GM23338 (cell line): ENCODE measurements at regions not wholly inside any gene's neighbourhood (a gene's known extent, or its start where the extent isn't known, plus 50 kb on each side); places are given as distances from the start of the nearest gene placed in this dataset.

Experiments
- ATAC-seq: fragments of 200-7000 bp; cut with Tn5 transposase; 3 replicates; pipeline ENCODE4 v1.9.1; 2020
- DNase-seq: peaks from one replicate; pipeline ENCODE4 v3.0.0-alpha.2; 2015; ENCODE audit warnings: low spot score
- H2AFZ ChIP-seq: fragments of 200-600 bp; sonication (generic); 2 replicates; pipeline ENCODE4 v1.8.0; 2016; ENCODE audit warnings: antibody characterized with exemption, mild to moderate bottlenecking, moderate library complexity
- H3F3A ChIP-seq: fragments of 200-600 bp; sonication (generic); replicated peaks from 2 replicates; pipeline ENCODE4 v1.8.0; 2017; ENCODE audit warnings: antibody characterized with exemption, mixed run types, low read depth
- H3K27ac ChIP-seq: fragments of 200-600 bp; sonication (generic); 2 replicates; pipeline ENCODE4 v1.6.1; 2016; ENCODE audit warnings: low read depth
- H3K27me3 ChIP-seq: fragments of 200-600 bp; sonication (generic); 2 replicates; pipeline ENCODE4 v1.8.0; 2016; ENCODE audit warnings: mild to moderate bottlenecking, mixed run types, moderate library complexity; ENCODE audit not compliant: insufficient read depth
- H3K36me3 ChIP-seq: fragments of 200-600 bp; sonication (generic); 2 replicates; pipeline ENCODE4 v1.8.0; 2016; ENCODE audit warnings: mild to moderate bottlenecking; ENCODE audit not compliant: insufficient read depth
- H3K4me1 ChIP-seq: fragments of 200-600 bp; sonication (generic); 2 replicates; pipeline ENCODE4 v1.8.0; 2016; ENCODE audit warnings: mild to moderate bottlenecking, moderate library complexity; ENCODE audit not compliant: insufficient read depth
- H3K4me2 ChIP-seq: fragments of 200-600 bp; sonication (generic); 2 replicates; pipeline ENCODE4 v1.7.1; 2017; ENCODE audit warnings: mixed run types
- H3K4me3 ChIP-seq: fragments of 200-600 bp; sonication (generic); 2 replicates; pipeline ENCODE4 v1.6.1; 2016; ENCODE audit warnings: mixed run types
- H3K79me2 ChIP-seq: fragments of 200-600 bp; sonication (generic); replicated peaks from 2 replicates; pipeline ENCODE4 v1.8.0; 2017; ENCODE audit warnings: mild to moderate bottlenecking; ENCODE audit not compliant: insufficient read depth
- H3K9me2 ChIP-seq: fragments of 200-600 bp; sonication (generic); 2 replicates; pipeline ENCODE4 v1.8.0; 2017; ENCODE audit not compliant: insufficient read depth
- H4K20me1 ChIP-seq: fragments of 200-600 bp; sonication (generic); replicated peaks from 2 replicates; pipeline ENCODE4 v1.8.0; 2017; ENCODE audit warnings: mild to moderate bottlenecking; ENCODE audit not compliant: insufficient read depth
- H3K27ac Mint-ChIP-seq: 2 replicates; pipeline ENCODE4 v1.8.0; 2020; ENCODE audit warnings: inconsistent platforms, mild to moderate bottlenecking, moderate library complexity, mixed read lengths
- H3K27me3 Mint-ChIP-seq: 3 replicates; pipeline ENCODE4 v1.8.0; 2022; ENCODE audit warnings: low read depth, mild to moderate bottlenecking, moderate library complexity, mixed read lengths, inconsistent platforms; ENCODE audit not compliant: insufficient read depth, poor library complexity
- H3K36me3 Mint-ChIP-seq: 3 replicates; pipeline ENCODE4 v1.8.0; 2021; ENCODE audit warnings: low read depth, mild to moderate bottlenecking, inconsistent platforms, moderate library complexity, mixed read lengths
- H3K4me1 Mint-ChIP-seq: 3 replicates; pipeline ENCODE4 v1.8.0; 2020; ENCODE audit warnings: mild to moderate bottlenecking, inconsistent platforms, mixed read lengths
- H3K4me3 Mint-ChIP-seq: 3 replicates; pipeline ENCODE4 v1.8.0; 2021; ENCODE audit warnings: moderate library complexity, mild to moderate bottlenecking, inconsistent platforms, mixed read lengths
- H3K9me3 Mint-ChIP-seq: 3 replicates; pipeline ENCODE4 v1.8.0; 2020; ENCODE audit warnings: moderate library complexity, mild to moderate bottlenecking, inconsistent platforms, mixed read lengths
- CREB1 ChIP-seq: fragments of 250-450 bp; sonication (Bioruptor Pico); IDR thresholded peaks from 2 replicates; pipeline ENCODE4 v1.5.0; 2020; ENCODE audit warnings: low read depth, mild to moderate bottlenecking, moderate library complexity
- EZH2 ChIP-seq: fragments of 200-600 bp; sonication (generic); IDR thresholded peaks from one replicate; pipeline ENCODE4 v1.8.0; 2017; ENCODE audit warnings: antibody characterized with exemption, mild to moderate bottlenecking, low read depth; ENCODE audit not compliant: unreplicated experiment
- EZH2phosphoT487 ChIP-seq: fragments of 200-600 bp; sonication (generic); IDR thresholded peaks from one replicate; pipeline ENCODE4 v1.8.1; 2018; ENCODE audit warnings: antibody characterized with exemption; ENCODE audit not compliant: unreplicated experiment
- JUNB ChIP-seq: IDR thresholded peaks from one replicate; pipeline ENCODE4 v1.6.1; 2016; ENCODE audit warnings: antibody characterized with exemption; ENCODE audit not compliant: unreplicated experiment
- STAT1 ChIP-seq: IDR thresholded peaks from one replicate; pipeline ENCODE4 v1.6.1; 2016; ENCODE audit warnings: antibody characterized with exemption; ENCODE audit not compliant: unreplicated experiment
- ZNF331 ChIP-seq: fragments of 250-450 bp; sonication (Bioruptor Pico); IDR thresholded peaks from 2 replicates; pipeline ENCODE4 v1.5.0; 2020; ENCODE audit warnings: low read depth, mild to moderate bottlenecking, moderate library complexity
- ZNF462 ChIP-seq: fragments of 250-450 bp; sonication (Bioruptor Pico); IDR thresholded peaks from 2 replicates; pipeline ENCODE4 v1.5.0; 2020; ENCODE audit warnings: mild to moderate bottlenecking, moderate library complexity
- TF ChIP-seq, protein P1 (sequence below): IDR thresholded peaks from 2 replicates; pipeline ENCODE4 v1.6.1; 2016; ENCODE audit warnings: antibody characterized with exemption

DNA sequence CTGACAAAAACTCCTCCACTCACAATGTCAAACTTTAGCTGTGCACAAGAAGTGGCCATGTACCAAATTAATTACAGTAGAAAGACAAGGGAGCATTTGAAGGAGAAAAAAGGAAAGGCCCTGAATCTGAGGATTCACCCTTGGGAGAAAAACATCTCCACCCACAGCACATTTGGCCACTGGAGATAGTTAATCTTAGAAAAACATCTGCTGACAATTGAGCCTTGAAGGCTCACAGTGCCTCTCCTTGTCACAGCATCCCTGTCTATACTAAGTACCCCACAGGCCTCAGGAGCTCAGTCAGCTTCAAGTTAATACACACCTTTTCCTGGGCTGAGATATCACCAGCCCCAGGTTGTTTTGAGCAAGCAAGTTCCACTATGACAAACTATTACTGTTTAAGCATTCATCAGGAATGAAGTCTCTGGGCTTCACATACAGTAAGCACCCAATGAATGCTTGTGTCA lies 78.1 kb upstream of the SETMAR start (continued):
- TF ChIP-seq ZNF462 (no peak), EZH2 (no peak), CREB1 (CRISPR knock-in tag) (no peak), JUNB (no peak), EZH2phosphoT487 (no peak)
- TF ChIP-seq, protein P1, sequence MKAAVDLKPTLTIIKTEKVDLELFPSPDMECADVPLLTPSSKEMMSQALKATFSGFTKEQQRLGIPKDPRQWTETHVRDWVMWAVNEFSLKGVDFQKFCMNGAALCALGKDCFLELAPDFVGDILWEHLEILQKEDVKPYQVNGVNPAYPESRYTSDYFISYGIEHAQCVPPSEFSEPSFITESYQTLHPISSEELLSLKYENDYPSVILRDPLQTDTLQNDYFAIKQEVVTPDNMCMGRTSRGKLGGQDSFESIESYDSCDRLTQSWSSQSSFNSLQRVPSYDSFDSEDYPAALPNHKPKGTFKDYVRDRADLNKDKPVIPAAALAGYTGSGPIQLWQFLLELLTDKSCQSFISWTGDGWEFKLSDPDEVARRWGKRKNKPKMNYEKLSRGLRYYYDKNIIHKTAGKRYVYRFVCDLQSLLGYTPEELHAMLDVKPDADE = no peak

DNA sequence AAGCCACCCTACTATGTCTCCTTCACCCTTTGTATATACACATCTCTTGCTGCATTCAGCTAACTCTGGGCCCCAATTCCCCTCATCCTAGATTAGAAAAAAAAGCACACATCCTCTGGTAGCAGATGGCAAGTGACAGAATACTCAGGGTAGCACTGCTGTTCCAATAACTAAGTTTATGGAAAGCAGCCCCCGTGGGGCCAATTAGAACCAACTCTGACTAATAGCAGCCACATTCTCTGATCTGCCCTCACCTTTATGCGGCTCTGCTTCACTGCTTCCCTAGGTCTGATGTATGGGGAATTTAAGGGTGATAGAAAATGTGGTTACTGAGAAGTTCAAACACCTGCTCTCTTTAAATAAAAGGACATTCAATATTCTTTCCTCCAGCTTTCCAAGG lies 74.9 kb upstream of the SETMAR start:
- no peaks in the 10 kb centered on the region for H3K36me3 ChIP-seq
- Mint-ChIP-seq H3K4me1 (peaks cover 10% of the 10 kb centered on the region; the same call in 2 of the 3 replicates), H3K27ac (no peak overlapping the region), H3K27me3 (peaks cover 3% of the 10 kb centered on the region), H3K36me3 (no peaks in the 10 kb centered on the region; the same call in 2 of the 3 replicates), H3K9me3 (peaks cover 66% of the 10 kb centered on the region), H3K4me3 (no peak overlapping the region)
- H3F3A ChIP-seq = no peaks in the 10 kb centered on the region
- H4K20me1 ChIP-seq = no peaks in the 10 kb centered on the region
- ATAC-seq = no peak
- peaks cover 28% of the 10 kb centered on the region for H3K27me3 ChIP-seq
- no peaks in the 10 kb centered on the region for H3K9me2 ChIP-seq
- H3K27ac ChIP-seq = no peak overlapping the region
- H3K4me1 ChIP-seq = peaks cover 3% of the 10 kb centered on the region
- no peak overlapping the region for H2AFZ ChIP-seq
- no peaks in the 10 kb centered on the region for H3K79me2 ChIP-seq
- no peak overlapping the region for H3K4me3 ChIP-seq
- DNase-seq = no peak
- no peak overlapping the region for H3K4me2 ChIP-seq
- TF ChIP-seq ZNF331 (CRISPR knock-in tag) (no peak), ZNF462 (no peak), STAT1 (no peak), EZH2 (no peak)
